ENCODE measurements at regions not wholly inside any gene's neighbourhood (a gene's known extent, or its start where the extent isn't known, plus 50 kb on each side); places are given as distances from the start of the nearest gene placed in this dataset.

GRCh38 chr2:177314722-177315264, 50.3 kb upstream of the NFE2L2 start:
- no peak for DNase-seq (ENCODE audit: low spot score)

- DNase-seq (ENCODE audit: low spot score), result no peak
Measured at GRCh38 chr2:177315364-177315763, 50.8 kb upstream of the NFE2L2 start.

- no peak for DNase-seq (ENCODE audit: low spot score)
Measured at GRCh38 chr2:177316756-177317155, 52.2 kb upstream of the NFE2L2 start.

- no peak for DNase-seq (ENCODE audit: low spot score)
Measured at GRCh38 chr2:177317443-177317842, 52.9 kb upstream of the NFE2L2 start.

GRCh38 chr2:177317857-177318256, 53.3 kb upstream of the NFE2L2 start:
- DNase-seq (ENCODE audit: low spot score), result no peak

GRCh38 chr2:177318613-177319012, 54.1 kb upstream of the NFE2L2 start:
- no peak for DNase-seq (ENCODE audit: low spot score)

GRCh38 chr2:177320596-177320995, 56.1 kb upstream of the NFE2L2 start:
- DNase-seq (ENCODE audit: low spot score), result no peak

GRCh38 chr2:177322801-177323261, 58.3 kb upstream of the NFE2L2 start:
- DNase-seq (ENCODE audit: low spot score), result no peak

GRCh38 chr2:177324797-177325196, 60.3 kb upstream of the NFE2L2 start:
- DNase-seq (ENCODE audit: low spot score), result no peak

GRCh38 chr2:177325554-177325953, 61.0 kb upstream of the NFE2L2 start:
- no peak for DNase-seq (ENCODE audit: low spot score)

- no peak for DNase-seq (ENCODE audit: low spot score)
Measured at GRCh38 chr2:177326005-177326404, 61.5 kb upstream of the NFE2L2 start.

GRCh38 chr2:177326591-177326990, 62.1 kb upstream of the NFE2L2 start:
- no peak for DNase-seq (ENCODE audit: low spot score)

GRCh38 chr2:177327009-177327408, 62.5 kb upstream of the NFE2L2 start:
- no peak for DNase-seq (ENCODE audit: low spot score)

GRCh38 chr2:177328056-177328455, 63.5 kb upstream of the NFE2L2 start:
- DNase-seq (ENCODE audit: low spot score), result no peak

- no peak for DNase-seq (ENCODE audit: low spot score)
Measured at GRCh38 chr2:177329064-177329463, 63.5 kb upstream of the AGPS start.

GRCh38 chr2:177331466-177331997, 61.0 kb upstream of the AGPS start:
- DNase-seq (ENCODE audit: low spot score), result no peak

- peak; percentile 87 for DNase-seq (ENCODE audit: low spot score)
Measured at GRCh38 chr2:177332026-177332991, 60.3 kb upstream of the AGPS start.

GRCh38 chr2:177332992-177333388, 59.6 kb upstream of the AGPS start:
- DNase-seq (ENCODE audit: low spot score), result no peak

GRCh38 chr2:177334940-177335543, 57.5 kb upstream of the AGPS start:
- peak; percentile 77 for DNase-seq (ENCODE audit: low spot score)

GRCh38 chr2:177335917-177336450, 56.6 kb upstream of the AGPS start:
- no peak for DNase-seq (ENCODE audit: low spot score)

- DNase-seq (ENCODE audit: low spot score), result no peak
Measured at GRCh38 chr2:177338177-177338721, 54.3 kb upstream of the AGPS start.

GRCh38 chr2:177340158-177340557, 52.4 kb upstream of the AGPS start:
- DNase-seq (ENCODE audit: low spot score), result no peak

Measured in NAMALWA (cell line).